Spleen (tissue), 11 donors: ENCODE measurements at regions not wholly inside any gene's neighbourhood (a gene's known extent, or its start where the extent isn't known, plus 50 kb on each side); places are given as distances from the start of the nearest gene placed in this dataset.

Source experiments
- DNase-seq: peaks from one replicate; pipeline ENCODE4 v3.0.0-alpha.2; 2020
- H3K27ac ChIP-seq, 8 donors: fragments of 200-600 bp; sonication (generic) in 7 of 8; 1 replicate in 4 of 8; 2 replicates in 4 of 8; pipeline versions ENCODE4 v1.5.0 to v1.8.0; 2016 to 2021; ENCODE audit warnings: inconsistent platforms in 4 of 8, mild to moderate bottlenecking in 4 of 8, moderate library complexity in 1 of 8
- H3K27me3 ChIP-seq, 7 donors: fragments of 200-600 bp; sonication (generic) in 6 of 7; replicated peaks in 1 of 7; 1 replicate in 4 of 7; 2 replicates in 3 of 7; pipeline versions ENCODE4 v1.5.0 to v1.8.0; 2016 to 2021; ENCODE audit warnings: inconsistent platforms in 3 of 7, mild to moderate bottlenecking in 1 of 7
- H3K36me3 ChIP-seq, 6 donors: fragments of 200-600 bp; sonication (generic) in 5 of 6; 1 replicate in 4 of 6; 2 replicates in 2 of 6; pipeline versions ENCODE4 v1.5.0 to v1.8.0; 2016 to 2021; ENCODE audit warnings: inconsistent platforms in 2 of 6
- H3K4me1 ChIP-seq, 6 donors: fragments of 200-600 bp; sonication (generic) in 5 of 6; 1 replicate in 3 of 6; 2 replicates in 3 of 6; pipeline versions ENCODE4 v1.5.0 to v1.8.0; 2016 to 2021; ENCODE audit warnings: inconsistent platforms in 3 of 6
- H3K4me3 ChIP-seq, 8 donors: fragments of 200-600 bp; sonication (generic) in 7 of 8; 1 replicate in 4 of 8; 2 replicates in 4 of 8; pipeline versions ENCODE4 v1.5.0 to v1.8.0; 2016 to 2021; ENCODE audit warnings: inconsistent platforms in 4 of 8, mild to moderate bottlenecking in 4 of 8, moderate library complexity in 2 of 8
- H3K9me3 ChIP-seq, 8 donors: fragments of 200-600 bp; sonication (generic) in 7 of 8; 1 replicate in 4 of 8; 2 replicates in 4 of 8; pipeline versions ENCODE4 v1.5.0 to v1.8.0; 2016 to 2021; ENCODE audit warnings: inconsistent platforms in 4 of 8
- CTCF ChIP-seq, 11 experiments: fragments of 200-600 bp in 7 of 11; fragments of 450-650 bp in 4 of 11; sonication (generic) in 4 of 11; IDR thresholded peaks in 8 of 11; conservative IDR thresholded peaks in 3 of 11; 1 replicate in 7 of 11; 2 replicates in 4 of 11; pipeline versions ENCODE4 v1.4.0 to v1.8.0; 2016 to 2021; ENCODE audit warnings: antibody characterized with exemption in 11 of 11, inconsistent platforms in 4 of 11, mild to moderate bottlenecking in 1 of 11
- POLR2A ChIP-seq, 3 donors: fragments of 450-650 bp; IDR thresholded peaks; one replicate each; pipeline ENCODE4 v1.5.1; 2017; ENCODE audit warnings: antibody characterized with exemption in 3 of 3, mild to moderate bottlenecking in 1 of 3
- POLR2AphosphoS5 ChIP-seq, 3 donors: sonication (generic); formaldehyde crosslinking; IDR thresholded peaks; one replicate each; pipeline ENCODE4 v1.5.1; 2017; ENCODE audit warnings: antibody characterized with exemption in 3 of 3
- WGBS, 5 donors: extraction: QIAGEN DNeasy Blood & Tissue Kit in 3 of 5; methylation state at CpG; one replicate each; pipeline versions ENCODE4 v1.1.5 to v1.1.7; 2013 to 2018; 5-methylcytosine and 5-hydroxymethylcytosine counted together
- intact Hi-C: fragments of 100-400 bp; cut with DNase I; formaldehyde crosslinking; loops from one replicate; pipeline ENCODE4 v1.15.0; 2023; ENCODE audit warnings: low total_unique reads
- donor health status: healthy with polysubstance abuse.
- donor health status: DM: no; HTN: no; CAD: no; lungs with moderate emphysema.
- donor health status: DM: no; HTN: no; CAD: no.
- donor health status: Bipolar disorder and iron deficiency.
- donor health status: healthy.
- donor health status: DM: no; HTN: no; CAD: no.
- donor health status: DM: yes; HTN: yes; CAD: no.

GRCh38 chr7:84277628-84278224 is 83.1 kb upstream of the SEMA3A start:
- no peaks in the 10 kb centered on the region for H3K36me3 ChIP-seq
- no peak for DNase-seq
- H3K27ac ChIP-seq, result no peak overlapping the region
- no peak overlapping the region for H3K4me3 ChIP-seq
- no peak for TF ChIP-seq POLR2A (IDR thresholded peaks at IDR 0.05)
- WGBS, 5 donors, result 66 to 81% (median 74%) methylated on average over 2 of the region's 2 CpGs
- peaks cover 0 to 9% (median 0%) of the 10 kb centered on the region in 8 donors for H3K9me3 ChIP-seq
- no peaks in the 10 kb centered on the region for H3K4me1 ChIP-seq
- no peaks in the 10 kb centered on the region for H3K27me3 ChIP-seq
- intact Hi-C loops, result no loop called here

GRCh38 chr7:84274029-84274638 is 79.5 kb upstream of the SEMA3A start:
- intact Hi-C loops, result no loop called here
- no peak for DNase-seq
- H3K9me3 ChIP-seq, result peaks cover 0 to 9% (median 0%) of the 10 kb centered on the region in 8 donors

GRCh38 chr7:84271543-84271942 is 77.0 kb upstream of the SEMA3A start:
- Histone ChIP-seq H3K4me3 (no peak overlapping the region), H3K4me1 (no peaks in the 10 kb centered on the region), H3K27me3 (no peaks in the 10 kb centered on the region), H3K27ac (no peak overlapping the region), H3K36me3 (no peaks in the 10 kb centered on the region), H3K9me3 (no peaks in the 10 kb centered on the region)
- no peak for TF ChIP-seq POLR2A (IDR thresholded peaks at IDR 0.05)
- TF ChIP-seq CTCF (IDR thresholded peaks at IDR 0.05 in 8 of 11, conservative IDR thresholded peaks at IDR 0.05 in 3 of 11), result no peak
- no peak for TF ChIP-seq POLR2AphosphoS5 (IDR thresholded peaks at IDR 0.05)
- intact Hi-C loops, result no loop called here
- WGBS, 5 donors, result 73 to 83% (median 79%) methylated on average over 1 of the region's 1 CpG
- no peak for DNase-seq

More at GRCh38 chr7:84274029-84274638, 79.5 kb upstream of the SEMA3A start:
- Histone ChIP-seq H3K27me3 (no peaks in the 10 kb centered on the region), H3K4me1 (no peaks in the 10 kb centered on the region), H3K4me3 (no peak overlapping the region), H3K36me3 (no peaks in the 10 kb centered on the region), H3K27ac (no peak overlapping the region)
- TF ChIP-seq POLR2AphosphoS5 (IDR thresholded peaks at IDR 0.05) (no peak), CTCF (IDR thresholded peaks at IDR 0.05 in 8 of 11, conservative IDR thresholded peaks at IDR 0.05 in 3 of 11) (no peak), POLR2A (IDR thresholded peaks at IDR 0.05) (no peak)
- WGBS, 5 donors, result 66 to 77% (median 74%) methylated on average over 3 of the region's 3 CpGs

- no peaks in the 10 kb centered on the region for H3K36me3 ChIP-seq
- no peak overlapping the region for H3K27ac ChIP-seq
- H3K4me1 ChIP-seq, result no peaks in the 10 kb centered on the region
- H3K4me3 ChIP-seq, result no peak overlapping the region
- no peaks in the 10 kb centered on the region for H3K9me3 ChIP-seq
- intact Hi-C loops, result no loop called here
- no peaks in the 10 kb centered on the region for H3K27me3 ChIP-seq
- DNase-seq, result no peak
- TF ChIP-seq POLR2AphosphoS5 (IDR thresholded peaks at IDR 0.05), result no peak
- TF ChIP-seq POLR2A (IDR thresholded peaks at IDR 0.05), result no peak
- TF ChIP-seq CTCF (IDR thresholded peaks at IDR 0.05 in 8 of 11, conservative IDR thresholded peaks at IDR 0.05 in 3 of 11), result no peak
- 71 to 94% (median 86%) methylated on average over 2 of the region's 2 CpGs for WGBS, 5 donors
Measured at GRCh38 chr7:84264396-84264795, 69.8 kb upstream of the SEMA3A start.
